ENCODE measurements at regions not wholly inside any gene's neighbourhood (a gene's known extent, or its start where the extent isn't known, plus 50 kb on each side); places are given as distances from the start of the nearest gene placed in this dataset.

GRCh38 chr3:177307826-177308225 lies 110.5 kb upstream of the TBL1XR1 start (continued):
- TF ChIP-seq REST (IDR thresholded peaks at IDR 0.05) = no peak

GRCh38 chr3:177308286-177308685 lies 111.0 kb upstream of the TBL1XR1 start:
- no peaks in the 10 kb centered on the region for H3K36me3 ChIP-seq (ENCODE audit: control insufficient read depth in 4 of 4, insufficient read depth in 3 of 4, low read depth in 1 of 4, low read length in 3 of 4)
- H3K9ac ChIP-seq (ENCODE audit: low read depth in 1 of 2, low read length in 2 of 2) = no peak overlapping the region
- no peak overlapping the region for H3K4me3 ChIP-seq (ENCODE audit: low read depth in 1 of 3, low read length in 3 of 3)
- WGBS = 94% methylated on average over 5 of the region's 5 CpGs
- no peaks in the 10 kb centered on the region for H3K27me3 ChIP-seq (ENCODE audit: control insufficient read depth in 4 of 4, insufficient read depth in 4 of 4, low read length in 3 of 4)
- no peaks in the 10 kb centered on the region for H3K4me1 ChIP-seq (ENCODE audit: control insufficient read depth in 4 of 4, insufficient read depth in 4 of 4, low read length in 3 of 4)
- no peak overlapping the region for H3K27ac ChIP-seq (ENCODE audit: low read depth in 1 of 2, low read length in 2 of 2)
- TF ChIP-seq CTCF (IDR thresholded peaks at IDR 0.05; ENCODE audit: low read depth, low read length, missing input control) = no peak
- H3K9me3 ChIP-seq (ENCODE audit: control insufficient read depth in 4 of 4, low read length in 3 of 4) = no peaks in the 10 kb centered on the region
- DNase-seq (ENCODE audit: low spot score) = no peak

- Histone ChIP-seq H3K27ac (ENCODE audit: low read depth in 1 of 2, low read length in 2 of 2) (no peak overlapping the region), H3K36me3 (ENCODE audit: control insufficient read depth in 4 of 4, insufficient read depth in 3 of 4, low read depth in 1 of 4, low read length in 3 of 4) (no peaks in the 10 kb centered on the region), H3K4me3 (ENCODE audit: low read depth in 1 of 3, low read length in 3 of 3) (no peak overlapping the region), H3K9me3 (ENCODE audit: control insufficient read depth in 4 of 4, low read length in 3 of 4) (no peaks in the 10 kb centered on the region), H3K9ac (ENCODE audit: low read depth in 1 of 2, low read length in 2 of 2) (no peak overlapping the region), H3K4me1 (ENCODE audit: control insufficient read depth in 4 of 4, insufficient read depth in 4 of 4, low read length in 3 of 4) (no peaks in the 10 kb centered on the region), H3K27me3 (ENCODE audit: control insufficient read depth in 4 of 4, insufficient read depth in 4 of 4, low read length in 3 of 4) (no peaks in the 10 kb centered on the region)
- TF ChIP-seq RAD21 (IDR thresholded peaks at IDR 0.05) (no peak), REST (IDR thresholded peaks at IDR 0.05) (no peak), FOXA2 (IDR thresholded peaks at IDR 0.05) (no peak), ZBTB33 (IDR thresholded peaks at IDR 0.05) (no peak)
- 98% methylated on average over 3 of the region's 3 CpGs for WGBS
- no peak for DNase-seq (ENCODE audit: low spot score)
Observed at GRCh38 chr3:177308911-177309310, 111.6 kb upstream of the TBL1XR1 start.
